ENCODE measurements at regions not wholly inside any gene's neighbourhood (a gene's known extent, or its start where the extent isn't known, plus 50 kb on each side); places are given as distances from the start of the nearest gene placed in this dataset.

GRCh38 chr5:158126442-158127405, 267.8 kb upstream of the CLINT1 start:
- Histone ChIP-seq H3K27me3 (no peaks in the 10 kb centered on the region), H3K9me3 (no peaks in the 10 kb centered on the region), H3K27ac (replicated peaks in 1 of 4) (no peak overlapping the region), H3K4me1 (no peaks in the 10 kb centered on the region), H3K4me3 (no peak overlapping the region), H3K36me3 (no peaks in the 10 kb centered on the region)
- no peak for TF ChIP-seq CTCF (IDR thresholded peaks at IDR 0.05)
- TF ChIP-seq POLR2A (IDR thresholded peaks at IDR 0.05; ENCODE audit: low read depth): no peak
- no peak for TF ChIP-seq EP300 (IDR thresholded peaks at IDR 0.05)
- TF ChIP-seq POLR2AphosphoS5 (IDR thresholded peaks at IDR 0.05): no peak
- intact Hi-C loops (cut with DNase I): no loop called here
- DNase-seq (ENCODE audit: extremely low spot score): no peak
- WGBS: 69% methylated on average over 11 of the region's 11 CpGs

- Histone ChIP-seq H3K27ac (replicated peaks in 1 of 4) (no peak overlapping the region), H3K9me3 (no peaks in the 10 kb centered on the region), H3K27me3 (no peaks in the 10 kb centered on the region), H3K36me3 (no peaks in the 10 kb centered on the region), H3K4me3 (no peak overlapping the region), H3K4me1 (peaks cover 0 to 5% (median 2%) of the 10 kb centered on the region in 4 donors)
- WGBS: 98% methylated on average over 3 of the region's 3 CpGs
- intact Hi-C loops (cut with DNase I): no loop called here
- TF ChIP-seq EP300 (IDR thresholded peaks at IDR 0.05): no peak
- TF ChIP-seq POLR2AphosphoS5 (IDR thresholded peaks at IDR 0.05): no peak
- TF ChIP-seq POLR2A (IDR thresholded peaks at IDR 0.05; ENCODE audit: low read depth): no peak
- no peak for TF ChIP-seq CTCF (IDR thresholded peaks at IDR 0.05)
- no peak for DNase-seq (ENCODE audit: extremely low spot score)
These were observed 265.8 kb upstream of the CLINT1 start for GRCh38 chr5:158124606-158125316.

- no peak overlapping the region for H3K27ac ChIP-seq (replicated peaks in 1 of 4)
- no peak overlapping the region for H3K4me3 ChIP-seq
- TF ChIP-seq CTCF (IDR thresholded peaks at IDR 0.05): no peak
- TF ChIP-seq POLR2AphosphoS5 (IDR thresholded peaks at IDR 0.05): no peak
- TF ChIP-seq POLR2A (IDR thresholded peaks at IDR 0.05; ENCODE audit: low read depth): no peak
- no peak for TF ChIP-seq EP300 (IDR thresholded peaks at IDR 0.05)
- peaks cover 0 to 5% (median 2%) of the 10 kb centered on the region in 4 donors for H3K4me1 ChIP-seq
- no peaks in the 10 kb centered on the region for H3K9me3 ChIP-seq
- intact Hi-C loops (cut with DNase I): no loop called here
- no peaks in the 10 kb centered on the region for H3K36me3 ChIP-seq
- 96% methylated on average over 3 of the region's 3 CpGs for WGBS
- no peaks in the 10 kb centered on the region for H3K27me3 ChIP-seq
- DNase-seq (ENCODE audit: extremely low spot score): no peak
These were observed 264.6 kb upstream of the CLINT1 start for GRCh38 chr5:158123595-158123994.

GRCh38 chr5:158121678-158122077, 262.7 kb upstream of the CLINT1 start:
- Histone ChIP-seq H3K27ac (replicated peaks in 1 of 4) (no peak overlapping the region), H3K4me1 (peaks cover 0 to 5% (median 2%) of the 10 kb centered on the region in 4 donors), H3K36me3 (no peaks in the 10 kb centered on the region), H3K4me3 (no peak overlapping the region), H3K27me3 (no peaks in the 10 kb centered on the region), H3K9me3 (no peaks in the 10 kb centered on the region)
- intact Hi-C loops (cut with DNase I): no loop called here
- no peak for DNase-seq (ENCODE audit: extremely low spot score)
- WGBS: 100% methylated on average over 1 of the region's 1 CpG
- TF ChIP-seq CTCF (IDR thresholded peaks at IDR 0.05) (no peak), POLR2A (IDR thresholded peaks at IDR 0.05; ENCODE audit: low read depth) (no peak), POLR2AphosphoS5 (IDR thresholded peaks at IDR 0.05) (no peak), EP300 (IDR thresholded peaks at IDR 0.05) (no peak)

Measured in esophagus muscularis mucosa (tissue), 4 donors.